HG03064 (cell line): ENCODE measurements at regions not wholly inside any gene's neighbourhood (a gene's known extent, or its start where the extent isn't known, plus 50 kb on each side); places are given as distances from the start of the nearest gene placed in this dataset.
"Not testable (repeated sequence)": the region's sequence is repeated elsewhere in the genome, so short reads cannot be mapped to it uniquely, and the experiment has no call there.

ENCODE experiments used
- ATAC-seq: cut with Tn5 transposase; IDR thresholded peaks from one replicate; pipeline ENCODE4 v1.9.1; 2021; ENCODE audit warnings: low read depth; ENCODE audit not compliant: unreplicated experiment

GRCh38 chr16:51310159-51310558 lies 159.1 kb upstream of the SALL1 start:
- ATAC-seq = no peak

- ATAC-seq = no peak
Measured at GRCh38 chr16:51306886-51307595, 156.0 kb upstream of the SALL1 start.

- no peak for ATAC-seq
Measured at GRCh38 chr16:51306116-51306515, 155.0 kb upstream of the SALL1 start.

- no peak for ATAC-seq
Measured at GRCh38 chr16:51305337-51305736, 154.3 kb upstream of the SALL1 start.

- no peak for ATAC-seq
Measured at GRCh38 chr16:51302042-51302441, 151.0 kb upstream of the SALL1 start.

- no peak for ATAC-seq
Measured at GRCh38 chr16:51298800-51299199, 147.7 kb upstream of the SALL1 start.

- no peak for ATAC-seq
Measured at GRCh38 chr16:51290442-51291285, 139.6 kb upstream of the SALL1 start.

- ATAC-seq = no peak
Measured at GRCh38 chr16:51289336-51289735, 138.3 kb upstream of the SALL1 start.

GRCh38 chr16:51287121-51287755 lies 136.2 kb upstream of the SALL1 start:
- no peak for ATAC-seq

- no peak for ATAC-seq
Measured at GRCh38 chr16:51286272-51286671, 135.2 kb upstream of the SALL1 start.

- ATAC-seq = no peak
Measured at GRCh38 chr16:51276336-51276735, 125.3 kb upstream of the SALL1 start.

GRCh38 chr16:51272420-51272819 lies 121.3 kb upstream of the SALL1 start:
- ATAC-seq = no peak

- ATAC-seq = no peak
Measured at GRCh38 chr16:51271156-51271701, 120.2 kb upstream of the SALL1 start.

GRCh38 chr16:51268237-51268636 lies 117.2 kb upstream of the SALL1 start:
- ATAC-seq = no peak

GRCh38 chr16:51267681-51268080 lies 116.6 kb upstream of the SALL1 start:
- no peak for ATAC-seq

- ATAC-seq = no peak
Measured at GRCh38 chr16:51262428-51262827, 111.4 kb upstream of the SALL1 start.

- no peak for ATAC-seq
Measured at GRCh38 chr16:51261919-51262318, 110.8 kb upstream of the SALL1 start.

GRCh38 chr16:51255349-51255972 lies 104.4 kb upstream of the SALL1 start:
- no peak for ATAC-seq

GRCh38 chr16:51254390-51254789 lies 103.3 kb upstream of the SALL1 start:
- ATAC-seq = not testable (repeated sequence)

GRCh38 chr16:51248217-51248616 lies 97.1 kb upstream of the SALL1 start:
- ATAC-seq = no peak

- no peak for ATAC-seq
Measured at GRCh38 chr16:51245658-51245995, 94.6 kb upstream of the SALL1 start.
